H9 (cell line): ENCODE measurements at regions not wholly inside any gene's neighbourhood (a gene's known extent, or its start where the extent isn't known, plus 50 kb on each side); places are given as distances from the start of the nearest gene placed in this dataset.

Source experiments
- DNase-seq: peaks from one replicate; pipeline ENCODE4 v3.0.0-alpha.2; 2017
- H2AFZ ChIP-seq: one replicate; pipeline ENCODE4 v1.6.1; 2013; ENCODE audit warnings: mild to moderate bottlenecking, low read length, control low read depth, moderate library complexity
- H2AK5ac ChIP-seq: 2 replicates; pipeline ENCODE4 v1.6.1; 2013; ENCODE audit warnings: low read length, control low read depth, mixed read lengths; ENCODE audit not compliant: insufficient read length
- H2BK120ac ChIP-seq: one replicate; pipeline ENCODE4 v1.6.1; 2013; ENCODE audit warnings: low read depth, mild to moderate bottlenecking, low read length, control low read depth, inconsistent platforms; ENCODE audit not compliant: poor library complexity, severe bottlenecking
- H2BK12ac ChIP-seq: 2 replicates; pipeline ENCODE4 v1.6.1; 2013; ENCODE audit warnings: low read length, control low read depth, mixed read lengths, low read depth; ENCODE audit not compliant: insufficient read length
- H2BK15ac ChIP-seq: 2 replicates; pipeline ENCODE4 v1.6.1; 2013; ENCODE audit warnings: low read depth, low read length, control low read depth
- H2BK20ac ChIP-seq: one replicate; pipeline ENCODE4 v1.6.1; 2013; ENCODE audit warnings: low read depth, mild to moderate bottlenecking, low read length, control low read depth, inconsistent platforms; ENCODE audit not compliant: poor library complexity, severe bottlenecking
- H2BK5ac ChIP-seq: 2 replicates; pipeline ENCODE4 v1.6.1; 2013; ENCODE audit warnings: low read length, control low read depth, mixed read lengths; ENCODE audit not compliant: insufficient read length
- H3K14ac ChIP-seq: 2 replicates; pipeline ENCODE4 v1.6.1; 2013; ENCODE audit warnings: low read length, control low read depth; ENCODE audit not compliant: insufficient read depth
- H3K18ac ChIP-seq: 2 replicates; pipeline ENCODE4 v1.6.1; 2013; ENCODE audit warnings: low read depth, mild to moderate bottlenecking, mixed read lengths, low read length, control low read depth; ENCODE audit not compliant: insufficient read length
- H3K23ac ChIP-seq: 2 replicates; pipeline ENCODE4 v1.6.1; 2013; ENCODE audit warnings: low read length, control low read depth, mixed read lengths, low read depth; ENCODE audit not compliant: insufficient read length
- H3K23me2 ChIP-seq: 2 replicates; pipeline ENCODE4 v1.6.1; 2013; ENCODE audit warnings: low read depth, mild to moderate bottlenecking, mixed read lengths, low read length, control low read depth; ENCODE audit not compliant: insufficient read length, poor library complexity, severe bottlenecking
- H3K27ac ChIP-seq: 2 replicates; pipeline ENCODE4 v1.5.1; 2013; ENCODE audit warnings: low read length, control low read depth, mixed read lengths, low read depth; ENCODE audit not compliant: insufficient read length
- H3K27me3 ChIP-seq: 2 replicates; pipeline ENCODE4 v1.6.1; 2013; ENCODE audit warnings: low read length, control low read depth, inconsistent platforms; ENCODE audit not compliant: insufficient read depth
- H3K4ac ChIP-seq: 2 replicates; pipeline ENCODE4 v1.6.1; 2013; ENCODE audit warnings: low read depth, mild to moderate bottlenecking, control low read depth, inconsistent platforms, low read length, moderate library complexity
- H3K4me1 ChIP-seq: 2 replicates; pipeline ENCODE4 v1.6.1; 2013; ENCODE audit warnings: low read length, control low read depth, inconsistent platforms; ENCODE audit not compliant: insufficient read depth
- H3K4me2 ChIP-seq: 2 replicates; pipeline ENCODE4 v1.6.1; 2013; ENCODE audit warnings: low read length, control low read depth, mixed read lengths; ENCODE audit not compliant: insufficient read length, insufficient read depth
- H3K56ac ChIP-seq: 2 replicates; pipeline ENCODE4 v1.6.1; 2013; ENCODE audit warnings: low read depth, mild to moderate bottlenecking, mixed read lengths, low read length, control low read depth; ENCODE audit not compliant: insufficient read length
- H3K79me1 ChIP-seq: 2 replicates; pipeline ENCODE4 v1.6.1; 2013; ENCODE audit warnings: low read depth, mild to moderate bottlenecking, moderate library complexity, low read length, control low read depth, inconsistent platforms; ENCODE audit not compliant: insufficient read depth, poor library complexity, severe bottlenecking
- H3K79me2 ChIP-seq: 2 replicates; pipeline ENCODE4 v1.6.1; 2013; ENCODE audit warnings: low read length, control low read depth, inconsistent platforms; ENCODE audit not compliant: insufficient read depth
- H3K9ac ChIP-seq: 2 replicates; pipeline ENCODE4 v1.6.1; 2013; ENCODE audit warnings: low read length, control low read depth, mixed read lengths; ENCODE audit not compliant: insufficient read length; ENCODE audit errors: extremely low read depth
- H3K9me3 ChIP-seq: one replicate; pipeline ENCODE4 v1.6.1; 2013; ENCODE audit warnings: low read depth, low read length, inconsistent platforms; ENCODE audit not compliant: control insufficient read depth
- H3T11ph ChIP-seq: one replicate; pipeline ENCODE4 v1.6.1; 2013; ENCODE audit warnings: mild to moderate bottlenecking, low read length, control low read depth, inconsistent platforms
- H4K20me1 ChIP-seq: one replicate; pipeline ENCODE4 v1.6.1; 2013; ENCODE audit not compliant: control insufficient read depth, insufficient read length, insufficient read depth
- H4K5ac ChIP-seq: 2 replicates; pipeline ENCODE4 v1.6.1; 2013; ENCODE audit warnings: low read depth, mild to moderate bottlenecking, mixed read lengths, low read length, control low read depth; ENCODE audit not compliant: insufficient read length
- H4K8ac ChIP-seq: replicated peaks from 2 replicates; pipeline ENCODE4 v1.6.1; 2013; ENCODE audit warnings: low read length, control low read depth, mixed read lengths, low read depth; ENCODE audit not compliant: insufficient read length
- H4K91ac ChIP-seq: 2 replicates; pipeline ENCODE4 v1.6.1; 2013; ENCODE audit warnings: low read depth, mild to moderate bottlenecking, moderate library complexity, mixed read lengths, low read length, control low read depth; ENCODE audit not compliant: insufficient read length
- H3K27ac Mint-ChIP-seq, 3 experiments: 2 replicates in 2 of 3; 3 replicates in 1 of 3; pipeline ENCODE4 v1.8.0; 2020 to 2021; ENCODE audit warnings: mixed read lengths in 3 of 3, mild to moderate bottlenecking in 1 of 3, moderate library complexity in 1 of 3
- H3K27me3 Mint-ChIP-seq: 2 replicates; pipeline ENCODE4 v1.8.0; 2021; ENCODE audit warnings: low read depth, mild to moderate bottlenecking, moderate library complexity, mixed read lengths
- H3K36me3 Mint-ChIP-seq, 3 experiments: 2 replicates in 2 of 3; 3 replicates in 1 of 3; pipeline ENCODE4 v1.8.0; 2020 to 2021; ENCODE audit warnings: low read depth in 3 of 3, mixed read lengths in 3 of 3; ENCODE audit not compliant: insufficient read depth in 1 of 3
- H3K4me1 Mint-ChIP-seq, 2 experiments: 2 replicates each; pipeline ENCODE4 v1.8.0; 2020; ENCODE audit warnings: mixed read lengths in 2 of 2
- H3K4me3 Mint-ChIP-seq, 2 experiments: 2 replicates in 1 of 2; 3 replicates in 1 of 2; pipeline ENCODE4 v1.8.0; 2020 to 2021; ENCODE audit warnings: mild to moderate bottlenecking in 2 of 2, mixed read lengths in 2 of 2, moderate library complexity in 1 of 2
- H3K9me3 Mint-ChIP-seq, 2 experiments: 2 replicates in 1 of 2; 3 replicates in 1 of 2; pipeline ENCODE4 v1.8.0; 2020; ENCODE audit warnings: mild to moderate bottlenecking in 2 of 2, mixed read lengths in 2 of 2, moderate library complexity in 1 of 2
- WGBS: extraction: QIAGEN DNeasy Blood & Tissue Kit; methylation state at CpG from one replicate; pipeline ENCODE4 v1.1.7; 2013; ENCODE audit warnings: missing lambda C conversion rate, low lambda C conversion rate, mixed read lengths; ENCODE audit not compliant: insufficient read length; ENCODE audit errors: extremely low coverage; 5-methylcytosine and 5-hydroxymethylcytosine counted together
- TF ChIP-seq, protein P1 (sequence below): fragments of 200-600 bp; sonication (generic); conservative IDR thresholded peaks from 3 replicates; pipeline ENCODE4 v1.8.0; 2021; ENCODE audit warnings: antibody characterized with exemption, mild to moderate bottlenecking

DNA sequence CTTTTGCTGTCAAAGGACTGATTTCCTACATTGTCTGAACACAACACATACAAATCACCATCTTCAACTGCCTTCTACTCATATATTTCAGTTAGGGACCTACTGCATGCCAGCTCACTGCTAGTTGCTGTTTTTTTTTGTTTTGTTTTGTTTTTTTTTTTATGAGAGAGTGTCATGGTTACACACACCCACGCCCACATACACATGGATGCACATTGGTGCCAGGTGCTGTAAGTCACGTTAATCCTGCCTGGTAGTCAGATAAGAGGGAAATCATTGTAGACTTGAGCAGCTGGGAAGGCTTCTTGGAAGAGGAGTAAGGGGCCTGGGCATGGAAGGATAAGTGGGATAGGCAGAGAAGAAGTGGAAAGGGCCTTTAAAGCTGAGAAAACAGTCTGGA, 209.9 kb downstream of the TDRD15 start:
- DNase-seq: no peak
- Histone ChIP-seq H3K79me2 (no peaks in the 10 kb centered on the region), H2AFZ (no peak overlapping the region), H2BK20ac (no peak overlapping the region), H3K79me1 (no peaks in the 10 kb centered on the region), H3K4ac (no peak overlapping the region), H3K27me3 (no peaks in the 10 kb centered on the region), H3K23me2 (no peaks in the 10 kb centered on the region), H3K9ac (no peak overlapping the region), H4K8ac (no peak overlapping the region), H4K91ac (no peak overlapping the region), H3K4me1 (no peaks in the 10 kb centered on the region), H4K5ac (no peak overlapping the region), H2BK5ac (no peak overlapping the region), H3K27ac (no peak overlapping the region), H3K9me3 (no peaks in the 10 kb centered on the region), H2BK12ac (no peak overlapping the region), H4K20me1 (no peaks in the 10 kb centered on the region), H3K4me2 (no peak overlapping the region), H2BK120ac (no peak overlapping the region), H3K14ac (no peak overlapping the region), H3K18ac (no peak overlapping the region), H2AK5ac (no peak overlapping the region), H3K56ac (no peak overlapping the region), H3T11ph (no peak overlapping the region), H2BK15ac (no peak overlapping the region), H3K23ac (no peak overlapping the region)
- Mint-ChIP-seq H3K4me1 (peaks cover 9 to 13% of the 10 kb centered on the region in 2 experiments), H3K27ac (no peak overlapping the region; a peak in 1 of 7 replicates), H3K27me3 (no peaks in the 10 kb centered on the region), H3K4me3 (no peak overlapping the region), H3K9me3 (peaks cover 40% of the 10 kb centered on the region in 2 experiments), H3K36me3 (peaks cover 11 to 34% (median 14%) of the 10 kb centered on the region in 3 experiments)
- WGBS: no CpG with 5 or more reads among the region's 2 CpGs
- TF ChIP-seq, protein P1, sequence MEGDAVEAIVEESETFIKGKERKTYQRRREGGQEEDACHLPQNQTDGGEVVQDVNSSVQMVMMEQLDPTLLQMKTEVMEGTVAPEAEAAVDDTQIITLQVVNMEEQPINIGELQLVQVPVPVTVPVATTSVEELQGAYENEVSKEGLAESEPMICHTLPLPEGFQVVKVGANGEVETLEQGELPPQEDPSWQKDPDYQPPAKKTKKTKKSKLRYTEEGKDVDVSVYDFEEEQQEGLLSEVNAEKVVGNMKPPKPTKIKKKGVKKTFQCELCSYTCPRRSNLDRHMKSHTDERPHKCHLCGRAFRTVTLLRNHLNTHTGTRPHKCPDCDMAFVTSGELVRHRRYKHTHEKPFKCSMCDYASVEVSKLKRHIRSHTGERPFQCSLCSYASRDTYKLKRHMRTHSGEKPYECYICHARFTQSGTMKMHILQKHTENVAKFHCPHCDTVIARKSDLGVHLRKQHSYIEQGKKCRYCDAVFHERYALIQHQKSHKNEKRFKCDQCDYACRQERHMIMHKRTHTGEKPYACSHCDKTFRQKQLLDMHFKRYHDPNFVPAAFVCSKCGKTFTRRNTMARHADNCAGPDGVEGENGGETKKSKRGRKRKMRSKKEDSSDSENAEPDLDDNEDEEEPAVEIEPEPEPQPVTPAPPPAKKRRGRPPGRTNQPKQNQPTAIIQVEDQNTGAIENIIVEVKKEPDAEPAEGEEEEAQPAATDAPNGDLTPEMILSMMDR: no peak
